ENCODE measurements at regions not wholly inside any gene's neighbourhood (a gene's known extent, or its start where the extent isn't known, plus 50 kb on each side); places are given as distances from the start of the nearest gene placed in this dataset.

DNA sequence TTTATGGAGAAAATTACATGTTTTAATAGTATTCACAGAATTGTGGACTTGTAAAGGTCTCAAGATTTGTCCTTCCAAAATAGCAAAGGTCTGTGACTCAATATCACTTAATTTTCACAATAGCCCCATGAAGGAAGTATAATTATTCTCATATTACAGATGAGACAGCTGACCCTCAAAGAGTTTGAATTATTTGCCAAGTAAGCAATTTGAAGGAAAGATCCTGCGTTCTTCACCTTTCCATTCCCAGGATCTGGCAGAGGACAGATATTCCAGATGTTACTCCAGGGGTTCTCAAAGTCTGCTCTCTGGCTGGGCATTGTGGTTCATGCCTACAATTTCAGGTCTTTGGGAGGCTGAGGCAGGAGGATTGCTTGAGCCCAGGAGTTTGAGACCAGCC lies 559.4 kb upstream of the AUTS2 start:
- no peak overlapping the region for H3K4me3 Mint-ChIP-seq
- H3K27ac Mint-ChIP-seq (ENCODE audit: unreplicated experiment) = no peak overlapping the region
- H3K36me3 Mint-ChIP-seq (ENCODE audit: low read depth) = peaks cover 3% of the 10 kb centered on the region
- TF ChIP-seq, protein P1, sequence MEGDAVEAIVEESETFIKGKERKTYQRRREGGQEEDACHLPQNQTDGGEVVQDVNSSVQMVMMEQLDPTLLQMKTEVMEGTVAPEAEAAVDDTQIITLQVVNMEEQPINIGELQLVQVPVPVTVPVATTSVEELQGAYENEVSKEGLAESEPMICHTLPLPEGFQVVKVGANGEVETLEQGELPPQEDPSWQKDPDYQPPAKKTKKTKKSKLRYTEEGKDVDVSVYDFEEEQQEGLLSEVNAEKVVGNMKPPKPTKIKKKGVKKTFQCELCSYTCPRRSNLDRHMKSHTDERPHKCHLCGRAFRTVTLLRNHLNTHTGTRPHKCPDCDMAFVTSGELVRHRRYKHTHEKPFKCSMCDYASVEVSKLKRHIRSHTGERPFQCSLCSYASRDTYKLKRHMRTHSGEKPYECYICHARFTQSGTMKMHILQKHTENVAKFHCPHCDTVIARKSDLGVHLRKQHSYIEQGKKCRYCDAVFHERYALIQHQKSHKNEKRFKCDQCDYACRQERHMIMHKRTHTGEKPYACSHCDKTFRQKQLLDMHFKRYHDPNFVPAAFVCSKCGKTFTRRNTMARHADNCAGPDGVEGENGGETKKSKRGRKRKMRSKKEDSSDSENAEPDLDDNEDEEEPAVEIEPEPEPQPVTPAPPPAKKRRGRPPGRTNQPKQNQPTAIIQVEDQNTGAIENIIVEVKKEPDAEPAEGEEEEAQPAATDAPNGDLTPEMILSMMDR (conservative IDR thresholded peaks at IDR 0.05) = no peak
- DNase-seq (ENCODE audit: low read depth, low spot score) = no peak
- H3K27me3 Mint-ChIP-seq (ENCODE audit: low read depth) = peaks cover 5% of the 10 kb centered on the region
- H3K9me3 Mint-ChIP-seq = peaks cover 10% of the 10 kb centered on the region
- no peaks in the 10 kb centered on the region for H3K4me1 Mint-ChIP-seq

DNA sequence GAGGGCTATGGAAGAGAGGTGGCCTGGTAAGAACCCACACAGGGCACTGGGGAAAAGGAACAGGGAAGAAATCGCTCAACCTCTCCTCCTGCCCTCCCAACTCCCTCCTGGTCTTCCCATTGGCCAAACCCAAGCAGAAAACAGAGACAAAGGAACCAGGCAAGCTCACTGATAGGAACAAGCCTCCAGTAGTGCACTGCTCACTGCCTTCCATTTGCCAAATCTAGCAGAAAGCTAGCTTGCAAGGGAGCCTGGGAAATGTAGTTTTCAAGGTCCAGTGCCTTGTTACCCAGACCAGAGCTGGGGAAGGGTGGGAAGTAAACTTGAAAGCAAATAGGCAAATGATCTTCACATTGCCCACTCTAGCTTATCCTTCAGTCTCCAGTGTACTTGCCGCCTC lies 556.1 kb upstream of the AUTS2 start:
- peaks cover 10% of the 10 kb centered on the region for H3K9me3 Mint-ChIP-seq
- H3K27ac Mint-ChIP-seq (ENCODE audit: unreplicated experiment) = no peak overlapping the region
- H3K27me3 Mint-ChIP-seq (ENCODE audit: low read depth) = no peaks in the 10 kb centered on the region
- DNase-seq (ENCODE audit: low read depth, low spot score) = no peak
- TF ChIP-seq, protein P1 (conservative IDR thresholded peaks at IDR 0.05) = no peak
- no peaks in the 10 kb centered on the region for H3K4me1 Mint-ChIP-seq
- H3K36me3 Mint-ChIP-seq (ENCODE audit: low read depth) = peaks cover 5% of the 10 kb centered on the region
- H3K4me3 Mint-ChIP-seq = no peak overlapping the region

DNA sequence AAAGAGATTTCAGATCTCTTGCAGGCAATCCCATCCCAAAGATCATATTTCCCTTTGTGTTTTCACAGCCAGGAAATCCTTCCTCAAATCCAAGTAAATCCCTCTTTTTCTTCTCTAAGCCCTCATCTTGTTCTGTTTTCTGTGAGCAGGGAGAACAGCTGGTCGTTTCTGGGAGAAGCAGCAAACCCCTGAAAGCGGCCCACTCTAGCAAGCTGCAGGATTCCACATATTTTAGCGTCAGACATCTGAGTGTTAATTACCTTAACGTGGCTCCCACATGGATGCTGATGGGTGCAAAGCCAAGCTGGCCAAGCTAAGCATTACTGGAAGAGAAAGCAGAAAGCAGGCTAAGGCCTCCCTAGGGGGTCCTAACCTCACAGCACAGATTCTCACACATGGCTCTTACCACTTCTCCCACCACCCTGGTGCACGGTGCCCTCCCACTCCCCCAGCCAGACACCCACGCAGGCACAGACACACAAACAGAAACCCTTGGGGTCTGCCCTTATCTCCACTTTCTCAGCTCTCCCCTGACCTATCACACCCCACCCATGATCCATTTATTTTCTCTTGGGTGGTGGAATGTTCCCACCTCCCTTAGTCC lies 551.0 kb upstream of the AUTS2 start:
- Mint-ChIP-seq H3K9me3 (peaks cover 9% of the 10 kb centered on the region), H3K36me3 (ENCODE audit: low read depth) (peaks cover 2% of the 10 kb centered on the region), H3K4me3 (no peak overlapping the region), H3K4me1 (no peaks in the 10 kb centered on the region), H3K27me3 (ENCODE audit: low read depth) (no peaks in the 10 kb centered on the region), H3K27ac (ENCODE audit: unreplicated experiment) (no peak overlapping the region)
- DNase-seq (ENCODE audit: low read depth, low spot score) = no peak
- TF ChIP-seq, protein P1 (conservative IDR thresholded peaks at IDR 0.05) = no peak

DNA sequence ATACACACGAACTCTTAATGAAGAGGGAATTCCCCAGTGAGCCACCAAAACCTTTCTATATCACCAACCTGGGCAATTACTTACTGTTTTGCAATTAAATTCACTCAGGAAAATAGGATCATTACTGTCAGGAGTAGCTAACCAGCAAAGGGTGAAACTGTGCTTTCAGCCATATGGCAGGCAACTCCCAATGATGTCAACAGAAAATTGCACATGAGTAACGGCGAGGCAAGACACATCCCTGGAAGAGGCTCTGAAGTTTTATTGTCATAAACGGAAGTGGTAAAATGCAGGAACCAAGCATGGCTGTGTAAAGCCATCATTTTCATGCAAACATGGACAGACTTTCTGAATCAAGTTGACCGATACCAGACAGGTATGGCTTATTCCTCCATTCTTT lies 548.9 kb upstream of the AUTS2 start:
- H3K36me3 Mint-ChIP-seq (ENCODE audit: low read depth) = peaks cover 2% of the 10 kb centered on the region
- TF ChIP-seq, protein P1 (conservative IDR thresholded peaks at IDR 0.05) = no peak
- H3K9me3 Mint-ChIP-seq = peaks cover 5% of the 10 kb centered on the region
- no peaks in the 10 kb centered on the region for H3K4me1 Mint-ChIP-seq
- no peaks in the 10 kb centered on the region for H3K27me3 Mint-ChIP-seq (ENCODE audit: low read depth)
- H3K4me3 Mint-ChIP-seq = no peak overlapping the region
- DNase-seq (ENCODE audit: low read depth, low spot score) = no peak
- no peak overlapping the region for H3K27ac Mint-ChIP-seq (ENCODE audit: unreplicated experiment)

DNA sequence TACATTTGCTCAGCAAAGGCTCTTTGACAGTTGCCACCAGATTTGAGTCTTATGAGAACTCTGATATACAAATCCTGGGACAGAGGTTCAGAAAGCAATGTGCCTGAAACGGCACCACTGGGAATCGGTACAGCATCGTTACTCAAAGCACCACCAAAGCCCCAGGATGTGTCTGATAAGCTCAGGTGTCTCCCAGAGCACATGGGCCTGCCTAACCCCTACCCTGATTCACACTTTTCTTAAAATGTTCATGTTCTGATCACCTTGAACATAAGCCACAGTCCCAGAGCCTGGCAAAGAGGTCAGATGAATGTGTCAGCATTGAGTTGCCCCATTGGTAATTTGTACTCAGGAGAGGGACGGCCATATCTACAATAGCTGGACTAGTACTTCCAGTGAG lies 545.8 kb upstream of the AUTS2 start:
- Mint-ChIP-seq H3K27me3 (ENCODE audit: low read depth) (no peaks in the 10 kb centered on the region), H3K9me3 (peaks cover 5% of the 10 kb centered on the region), H3K36me3 (ENCODE audit: low read depth) (no peaks in the 10 kb centered on the region), H3K4me1 (no peaks in the 10 kb centered on the region), H3K4me3 (no peak overlapping the region), H3K27ac (ENCODE audit: unreplicated experiment) (no peak overlapping the region)
- no peak for DNase-seq (ENCODE audit: low read depth, low spot score)
- TF ChIP-seq, protein P1 (conservative IDR thresholded peaks at IDR 0.05) = no peak
